Suprapubic skin (tissue), 4 donors: ENCODE measurements at regions not wholly inside any gene's neighbourhood (a gene's known extent, or its start where the extent isn't known, plus 50 kb on each side); places are given as distances from the start of the nearest gene placed in this dataset.

ENCODE experiments used
- CTCF ChIP-seq, 2 donors: fragments of 200-600 bp in 1 of 2; fragments of 450-650 bp in 1 of 2; sonication (generic) in 1 of 2; IDR thresholded peaks; one replicate each; pipeline ENCODE4 v1.5.1; 2016 to 2019; ENCODE audit warnings: antibody characterized with exemption in 2 of 2, mild to moderate bottlenecking in 1 of 2, moderate library complexity in 1 of 2
- EP300 ChIP-seq: sonication (generic); formaldehyde crosslinking; IDR thresholded peaks from one replicate; pipeline ENCODE4 v1.6.1; 2017; ENCODE audit warnings: antibody characterized with exemption
- POLR2A ChIP-seq, 2 donors: fragments of 450-650 bp; IDR thresholded peaks; one replicate each; pipeline ENCODE4 v1.6.1; 2017; ENCODE audit warnings: antibody characterized with exemption in 2 of 2, mild to moderate bottlenecking in 2 of 2, moderate library complexity in 2 of 2
- POLR2AphosphoS5 ChIP-seq, 3 donors: sonication (generic); formaldehyde crosslinking; IDR thresholded peaks; one replicate each; pipeline ENCODE4 v1.6.1; 2017; ENCODE audit warnings: antibody characterized with exemption in 3 of 3

- TF ChIP-seq POLR2A (IDR thresholded peaks at IDR 0.05) (no peak), CTCF (IDR thresholded peaks at IDR 0.05) (no peak), POLR2AphosphoS5 (IDR thresholded peaks at IDR 0.05) (no peak), EP300 (no peak)
Observed at GRCh38 chrX:95835223-95835622, 849.4 kb upstream of the DIAPH2 start.
